GM12873 (cell line): ENCODE measurements at regions not wholly inside any gene's neighbourhood (a gene's known extent, or its start where the extent isn't known, plus 50 kb on each side); places are given as distances from the start of the nearest gene placed in this dataset.

Experiments used
- CTCF ChIP-seq: IDR thresholded peaks from 2 replicates; pipeline ENCODE4 v1.5.1; 2012; ENCODE audit warnings: low read depth, mild to moderate bottlenecking, moderate library complexity, low read length, control low read depth; ENCODE audit not compliant: insufficient read depth; ENCODE audit errors: missing control alignments

GRCh38 chr15:58357529-58358476 lies 74.0 kb upstream of the LIPC start:
- no peak for TF ChIP-seq CTCF

- no peak for TF ChIP-seq CTCF
Observed at GRCh38 chr15:58360421-58361090, 71.2 kb upstream of the LIPC start.

GRCh38 chr15:58361273-58361759 lies 70.5 kb upstream of the LIPC start:
- no peak for TF ChIP-seq CTCF

- no peak for TF ChIP-seq CTCF
Observed at GRCh38 chr15:58362262-58362922, 69.4 kb upstream of the LIPC start.

- no peak for TF ChIP-seq CTCF
Observed at GRCh38 chr15:58369261-58369701, 62.5 kb upstream of the LIPC start.

- no peak for TF ChIP-seq CTCF
Observed at GRCh38 chr15:58369956-58370355, 61.8 kb upstream of the LIPC start.

GRCh38 chr15:58374147-58374546 lies 57.6 kb upstream of the LIPC start:
- TF ChIP-seq CTCF, result no peak
